Glomerular endothelial cell (primary cell): ENCODE measurements at regions not wholly inside any gene's neighbourhood (a gene's known extent, or its start where the extent isn't known, plus 50 kb on each side); places are given as distances from the start of the nearest gene placed in this dataset.

Experiments used
- DNase-seq: peaks from one replicate; pipeline ENCODE4 v3.0.0-alpha.2; 2011; ENCODE audit warnings: low read depth, low spot score; ENCODE audit errors: extremely low read depth

DNA sequence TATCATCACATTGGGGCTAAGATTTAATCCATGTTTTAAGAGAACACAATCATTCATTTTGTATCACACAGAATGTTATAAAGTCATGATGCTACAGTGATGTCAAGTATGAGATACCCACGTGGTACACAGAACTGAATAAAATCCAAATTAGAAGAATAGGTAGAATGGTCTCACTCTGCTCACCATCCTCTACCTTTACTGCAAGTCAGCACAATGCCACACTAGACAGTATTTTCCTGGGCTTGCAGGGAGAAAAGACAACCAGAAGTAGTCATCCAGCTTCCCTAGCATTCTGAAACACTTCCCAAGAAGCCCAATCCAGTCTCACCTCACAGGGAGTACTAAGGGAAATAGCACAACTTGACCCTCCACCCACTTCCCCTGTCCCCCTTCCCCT lies 856.2 kb upstream of the NRXN1 start:
- no peak for DNase-seq

- no peak for DNase-seq
These were observed 849.7 kb upstream of the NRXN1 start for GRCh38 chr2:51881673-51882072.

DNA sequence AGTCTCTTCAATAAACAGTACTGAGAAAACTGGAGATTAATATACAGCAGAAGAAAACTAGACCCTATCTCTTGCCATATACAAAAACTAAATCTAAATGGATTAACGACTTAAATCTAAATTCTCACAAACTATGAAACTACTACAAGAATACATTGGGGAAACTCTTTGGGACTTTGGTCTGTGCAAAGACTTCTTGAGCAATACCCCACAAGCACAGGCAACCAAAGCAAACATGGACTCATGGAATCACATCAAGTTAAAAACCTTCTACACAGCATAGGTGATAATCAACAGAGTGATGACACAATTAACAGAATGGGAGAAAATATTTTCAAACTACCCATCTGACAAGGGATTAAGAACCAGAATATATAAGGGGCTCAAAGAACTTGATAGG lies 848.2 kb upstream of the NRXN1 start:
- DNase-seq: no peak

DNA sequence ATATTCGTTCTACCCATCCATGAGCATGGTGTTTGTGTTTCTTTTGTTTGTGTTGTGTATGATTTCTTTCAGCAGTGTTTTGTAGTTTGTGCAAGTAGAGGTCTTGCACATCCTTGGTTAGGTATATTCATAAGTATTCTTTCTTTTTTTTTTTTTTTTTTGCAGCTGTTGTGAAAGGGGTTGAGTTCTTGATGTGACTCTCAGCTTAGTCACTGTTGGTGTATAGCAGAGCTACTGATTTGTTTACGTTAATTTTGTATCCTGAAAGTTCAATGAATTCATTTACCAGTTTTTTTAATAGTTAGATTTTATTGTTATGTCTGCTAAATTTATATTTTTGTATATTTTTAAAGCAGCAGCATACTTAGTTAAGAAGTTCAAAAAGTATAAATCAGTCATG lies 834.4 kb upstream of the NRXN1 start:
- no peak for DNase-seq

GRCh38 chr2:51859260-51859659 lies 827.3 kb upstream of the NRXN1 start:
- no peak for DNase-seq

DNA sequence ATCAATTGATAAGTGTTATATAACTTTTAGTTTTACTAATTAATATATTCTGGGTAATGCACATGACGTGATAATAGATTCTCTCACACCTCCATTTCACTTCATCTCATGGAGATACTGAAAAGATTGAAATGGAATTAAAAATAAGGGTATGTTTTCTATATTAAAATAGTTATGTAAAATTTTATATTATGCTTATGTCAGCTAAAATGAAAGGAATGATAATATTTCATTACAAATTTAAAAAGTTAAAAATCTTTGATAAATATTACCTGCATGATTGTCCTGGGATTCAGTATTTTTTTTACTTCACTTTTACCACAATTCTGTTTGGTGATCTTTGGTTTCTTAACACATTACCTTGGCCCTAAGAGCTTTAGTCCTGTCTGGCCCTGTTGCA lies 823.8 kb upstream of the NRXN1 start:
- DNase-seq: no peak

- no peak for DNase-seq
These were observed 814.9 kb upstream of the NRXN1 start for GRCh38 chr2:51846796-51847195.

DNA sequence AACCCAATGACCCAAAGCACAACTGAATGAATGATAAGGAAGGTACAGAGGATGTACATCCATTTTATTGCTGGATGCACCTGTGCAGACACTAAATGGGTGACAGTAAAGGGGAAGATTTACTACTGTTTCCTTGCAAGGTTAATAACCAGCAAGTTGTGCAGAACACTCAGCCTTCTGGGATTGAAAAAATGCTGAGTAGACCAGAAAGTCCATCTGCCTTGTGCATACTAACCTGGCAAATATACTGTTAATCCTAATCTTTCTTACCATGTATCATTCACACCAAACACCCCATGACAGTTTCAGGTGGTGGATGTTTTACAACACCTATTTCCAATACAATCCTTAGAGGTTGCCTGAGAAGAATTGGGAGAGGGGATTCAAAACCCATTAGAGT lies 814.1 kb upstream of the NRXN1 start:
- no peak for DNase-seq

- DNase-seq: no peak
These were observed 812.7 kb upstream of the NRXN1 start for GRCh38 chr2:51844596-51844995.

GRCh38 chr2:51829477-51829876 lies 797.5 kb upstream of the NRXN1 start:
- no peak for DNase-seq

- DNase-seq: no peak
These were observed 793.9 kb upstream of the NRXN1 start for GRCh38 chr2:51825823-51826222.

GRCh38 chr2:51813247-51813646 lies 781.3 kb upstream of the NRXN1 start:
- DNase-seq: no peak

DNA sequence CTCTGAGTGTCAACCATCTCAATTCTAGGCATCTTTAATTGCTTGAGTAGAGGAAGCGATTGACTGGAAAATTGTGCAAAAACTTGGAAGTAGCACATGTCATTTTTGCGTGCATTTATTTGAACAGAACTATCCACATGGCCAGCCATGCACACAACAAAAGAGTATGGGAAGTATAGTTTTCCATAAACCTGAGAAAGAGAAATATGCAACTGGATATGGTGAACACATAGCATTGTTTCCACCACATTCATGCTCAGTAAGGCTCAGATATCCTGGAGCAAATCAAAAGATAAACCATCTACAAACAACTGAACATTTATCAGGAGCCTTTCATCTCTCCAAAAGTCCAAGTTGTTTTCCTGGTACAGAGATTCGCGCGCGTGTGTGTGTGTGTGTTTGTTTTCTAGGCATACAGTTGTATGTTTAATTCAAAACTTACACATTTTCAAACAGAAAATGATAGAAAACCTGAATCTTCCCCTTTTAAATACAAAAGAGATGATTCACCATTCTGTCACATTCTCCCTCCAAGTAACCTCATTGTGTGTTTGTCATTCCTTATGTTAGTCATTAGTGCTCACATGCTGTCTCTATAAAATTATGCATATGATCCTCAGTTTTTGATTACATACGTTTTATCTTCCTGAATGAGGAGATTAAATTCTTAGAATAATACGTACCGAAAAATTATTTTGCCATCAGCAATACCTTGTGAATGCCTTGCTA lies 780.4 kb upstream of the NRXN1 start:
- DNase-seq: no peak

- no peak for DNase-seq
These were observed 778.3 kb upstream of the NRXN1 start for GRCh38 chr2:51810197-51810596.

DNA sequence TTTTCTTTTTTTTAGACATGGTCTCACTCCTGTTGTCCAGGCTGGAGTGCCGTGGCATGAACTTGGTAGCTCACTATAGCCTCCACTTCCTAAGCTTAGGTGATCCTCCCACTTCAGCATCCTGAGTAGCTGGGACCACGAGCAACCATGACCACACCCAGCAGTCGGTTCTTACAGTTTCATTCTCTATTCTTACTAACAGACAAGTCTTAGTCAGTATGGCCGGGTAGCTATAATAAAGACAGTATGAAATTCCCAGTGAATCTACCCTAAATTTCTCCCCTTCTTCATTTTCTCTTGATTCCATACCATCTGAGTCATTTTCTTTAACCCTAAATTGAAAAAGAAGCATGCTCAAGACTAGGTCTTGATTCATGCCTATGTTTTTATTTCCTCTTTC lies 775.3 kb upstream of the NRXN1 start:
- no peak for DNase-seq

DNA sequence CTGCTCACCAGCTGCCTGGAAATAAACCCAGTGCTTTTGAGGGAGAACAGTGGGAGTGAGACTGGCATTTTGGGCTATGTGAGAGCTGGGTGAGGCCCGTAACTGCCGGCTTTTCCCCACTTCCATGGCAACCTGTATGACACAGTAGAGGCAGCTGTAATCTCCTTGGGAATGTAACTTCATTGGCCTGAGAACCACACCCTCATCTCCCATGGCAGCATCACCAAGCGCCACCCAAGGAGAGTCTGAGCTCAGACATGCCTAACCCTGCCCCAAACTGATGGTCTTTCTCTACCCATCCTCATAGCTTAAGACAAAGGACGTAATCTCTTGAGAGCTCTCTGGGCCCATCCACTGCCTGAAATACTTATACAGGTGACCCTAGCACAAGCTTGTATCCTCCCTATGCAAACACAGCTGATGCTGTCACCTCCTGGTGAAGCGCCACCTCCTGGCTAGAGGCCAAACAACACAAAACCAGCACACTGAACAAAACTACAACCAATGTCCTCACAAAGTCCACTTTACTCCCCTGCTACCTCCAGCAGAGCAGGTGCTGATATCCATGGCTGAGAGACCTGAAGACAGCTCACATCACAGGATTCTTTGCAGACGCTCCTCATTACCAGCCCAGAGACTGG lies 763.4 kb upstream of the NRXN1 start:
- DNase-seq: no peak

DNA sequence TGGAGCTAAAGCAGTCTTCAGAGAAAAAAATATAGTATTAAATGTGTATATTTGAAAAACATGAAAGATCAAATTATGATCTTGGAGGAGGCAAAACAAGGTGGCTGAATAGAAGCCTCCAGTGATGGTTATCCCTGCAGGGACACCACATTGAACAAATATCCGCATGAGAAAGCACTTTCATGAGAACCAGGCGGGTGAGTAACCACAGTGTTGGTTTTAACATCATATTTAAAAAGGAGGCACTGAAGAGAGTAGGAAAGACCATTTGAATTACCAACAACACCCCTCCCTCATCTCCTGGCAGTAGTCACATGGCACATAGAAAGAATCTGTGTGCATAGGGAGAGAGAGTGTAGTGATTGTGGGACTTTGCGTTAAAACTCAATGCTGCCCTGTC lies 759.6 kb upstream of the NRXN1 start:
- DNase-seq: no peak

DNA sequence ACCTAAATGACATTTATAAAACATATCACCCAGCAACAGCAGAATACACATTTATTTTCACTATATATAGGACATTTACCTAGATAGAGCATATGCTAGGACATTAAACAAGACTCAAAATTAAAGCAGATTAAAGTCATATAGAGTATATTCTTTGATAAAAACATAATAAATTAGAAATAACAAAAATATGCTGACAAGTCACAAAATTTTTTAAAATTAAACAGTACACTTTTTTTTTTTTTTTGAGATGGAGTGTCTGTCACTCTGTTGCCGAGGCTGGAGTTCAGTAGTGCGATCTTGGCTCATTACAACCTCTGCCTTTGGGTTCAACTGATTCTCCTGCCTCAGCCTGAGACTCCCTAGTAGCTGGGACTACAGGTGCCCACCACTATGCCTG lies 758.9 kb upstream of the NRXN1 start:
- no peak for DNase-seq

- DNase-seq: no peak
These were observed 758.0 kb upstream of the NRXN1 start for GRCh38 chr2:51789918-51790317.

DNA sequence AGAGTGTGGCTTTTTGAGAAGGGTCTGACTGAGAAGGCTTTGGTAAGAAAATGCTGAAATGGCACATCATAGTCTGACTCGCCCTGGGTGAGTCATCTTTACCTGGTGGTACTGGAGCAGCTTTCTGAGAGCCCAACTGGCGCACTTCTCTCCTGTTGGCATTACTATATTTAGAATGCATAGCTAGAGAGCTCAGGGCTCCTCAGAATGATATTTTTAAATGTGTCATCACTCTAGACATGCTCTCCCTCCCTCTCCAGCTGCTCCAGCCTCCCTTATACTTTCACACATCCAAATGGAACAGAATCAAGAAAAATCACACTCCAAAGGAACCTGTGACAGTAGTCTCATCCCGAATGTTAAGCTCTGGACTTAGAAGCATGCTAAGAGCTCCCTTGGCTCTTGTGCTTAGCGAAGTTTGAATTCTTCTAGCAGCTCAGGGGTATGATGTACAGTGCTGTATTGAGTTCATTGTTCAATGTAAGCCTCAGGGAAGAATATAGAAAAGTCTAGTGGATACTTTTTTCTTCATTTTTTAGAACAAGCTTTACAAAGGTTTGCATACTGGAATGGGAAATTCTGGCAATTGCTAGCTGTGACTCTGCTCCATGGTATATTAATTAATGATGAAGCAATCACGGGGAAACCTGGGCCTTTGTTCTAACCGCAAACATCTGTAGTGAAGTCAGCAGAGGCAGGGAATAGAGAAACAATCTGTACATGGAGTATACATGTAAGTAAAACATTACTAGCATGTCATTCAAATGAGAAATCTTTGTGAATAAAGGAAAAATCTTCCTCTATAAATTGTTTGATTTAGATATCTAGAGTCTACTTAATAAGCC lies 751.2 kb upstream of the NRXN1 start:
- DNase-seq: no peak

DNA sequence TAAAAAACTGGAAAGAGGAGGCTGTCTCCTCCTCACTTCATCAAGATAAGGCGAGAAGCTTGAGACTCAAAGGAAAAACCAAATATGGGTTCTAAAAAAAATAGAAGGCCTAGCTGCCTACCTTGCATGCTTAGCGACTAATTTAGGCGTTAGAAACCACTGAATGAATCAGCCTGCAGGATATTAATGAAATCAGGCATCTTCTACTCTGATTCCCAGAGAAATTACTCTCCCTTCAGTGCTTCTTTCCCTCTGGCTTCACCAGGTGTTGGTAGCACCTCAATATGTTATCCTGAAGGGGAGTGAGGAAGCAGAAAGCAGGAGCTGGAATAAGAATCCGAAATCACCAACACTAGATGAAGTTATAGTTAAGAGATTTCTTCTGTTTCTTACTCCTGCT lies 749.8 kb upstream of the NRXN1 start:
- DNase-seq: no peak

- DNase-seq: no peak
These were observed 748.4 kb upstream of the NRXN1 start for GRCh38 chr2:51780353-51780752.
